ENCODE measurements at regions not wholly inside any gene's neighbourhood (a gene's known extent, or its start where the extent isn't known, plus 50 kb on each side); places are given as distances from the start of the nearest gene placed in this dataset.

GRCh38 chr20:24718277-24718676 is 230.8 kb upstream of the CST7 start:
- no peak overlapping the region for H3K4me3 ChIP-seq (ENCODE audit: low read length)
- no peak for DNase-seq (ENCODE audit: low read depth)
- TF ChIP-seq, protein P1, sequence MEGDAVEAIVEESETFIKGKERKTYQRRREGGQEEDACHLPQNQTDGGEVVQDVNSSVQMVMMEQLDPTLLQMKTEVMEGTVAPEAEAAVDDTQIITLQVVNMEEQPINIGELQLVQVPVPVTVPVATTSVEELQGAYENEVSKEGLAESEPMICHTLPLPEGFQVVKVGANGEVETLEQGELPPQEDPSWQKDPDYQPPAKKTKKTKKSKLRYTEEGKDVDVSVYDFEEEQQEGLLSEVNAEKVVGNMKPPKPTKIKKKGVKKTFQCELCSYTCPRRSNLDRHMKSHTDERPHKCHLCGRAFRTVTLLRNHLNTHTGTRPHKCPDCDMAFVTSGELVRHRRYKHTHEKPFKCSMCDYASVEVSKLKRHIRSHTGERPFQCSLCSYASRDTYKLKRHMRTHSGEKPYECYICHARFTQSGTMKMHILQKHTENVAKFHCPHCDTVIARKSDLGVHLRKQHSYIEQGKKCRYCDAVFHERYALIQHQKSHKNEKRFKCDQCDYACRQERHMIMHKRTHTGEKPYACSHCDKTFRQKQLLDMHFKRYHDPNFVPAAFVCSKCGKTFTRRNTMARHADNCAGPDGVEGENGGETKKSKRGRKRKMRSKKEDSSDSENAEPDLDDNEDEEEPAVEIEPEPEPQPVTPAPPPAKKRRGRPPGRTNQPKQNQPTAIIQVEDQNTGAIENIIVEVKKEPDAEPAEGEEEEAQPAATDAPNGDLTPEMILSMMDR (IDR thresholded peaks at IDR 0.05; ENCODE audit: insufficient read depth, low read depth, low read length, missing control alignments), result no peak

DNA sequence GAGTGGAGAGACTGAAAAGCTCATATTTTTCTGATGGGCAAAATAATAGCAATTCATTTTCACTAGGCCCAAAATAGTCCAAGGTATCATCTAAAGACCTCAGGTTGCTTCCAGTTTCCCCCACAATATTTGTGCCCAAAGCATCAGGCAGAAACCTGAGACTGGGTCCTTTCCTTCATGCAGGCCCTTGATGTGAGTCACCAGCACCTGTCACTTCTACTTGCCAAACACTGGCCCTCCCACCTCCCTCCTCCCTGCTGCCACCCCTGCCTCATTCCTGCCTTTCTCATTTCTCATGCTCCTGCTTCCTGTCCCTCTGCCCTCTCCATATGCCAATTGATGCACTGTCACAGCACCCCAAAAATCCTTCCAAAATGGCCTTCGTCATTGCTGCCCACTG is 230.4 kb upstream of the CST7 start:
- H3K4me3 ChIP-seq (ENCODE audit: low read length), result no peak overlapping the region
- peak; percentile 14 for DNase-seq (ENCODE audit: low read depth)
- TF ChIP-seq, protein P1 (IDR thresholded peaks at IDR 0.05; ENCODE audit: insufficient read depth, low read depth, low read length, missing control alignments), result no peak

DNA sequence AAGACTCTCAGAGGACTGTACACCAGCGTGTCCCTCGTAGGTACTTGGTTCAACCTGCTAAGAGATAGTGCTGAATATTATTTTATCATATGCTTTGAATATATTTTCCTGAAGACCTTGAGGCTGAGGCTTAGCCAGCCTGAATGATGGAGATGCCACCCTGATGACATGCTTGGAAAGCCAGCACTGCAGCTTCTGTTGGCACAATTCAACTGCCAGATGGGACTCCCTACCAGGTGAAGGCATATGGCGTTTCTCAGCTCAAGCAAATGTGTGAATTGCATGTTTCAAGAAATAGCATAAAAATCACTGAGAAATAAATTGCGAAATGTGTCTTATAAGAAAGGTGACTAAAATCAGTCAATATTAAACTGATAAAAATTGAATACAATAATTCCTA is 228.1 kb upstream of the CST7 start:
- H3K4me3 ChIP-seq (ENCODE audit: low read length), result no peak overlapping the region
- TF ChIP-seq, protein P1 (IDR thresholded peaks at IDR 0.05; ENCODE audit: insufficient read depth, low read depth, low read length, missing control alignments), result no peak
- no peak for DNase-seq (ENCODE audit: low read depth)

- H3K4me3 ChIP-seq (ENCODE audit: low read length), result no peak overlapping the region
- DNase-seq (ENCODE audit: low read depth), result no peak
- TF ChIP-seq, protein P1 (IDR thresholded peaks at IDR 0.05; ENCODE audit: insufficient read depth, low read depth, low read length, missing control alignments), result no peak
Observed at GRCh38 chr20:24721891-24722568, 227.0 kb upstream of the CST7 start.

DNA sequence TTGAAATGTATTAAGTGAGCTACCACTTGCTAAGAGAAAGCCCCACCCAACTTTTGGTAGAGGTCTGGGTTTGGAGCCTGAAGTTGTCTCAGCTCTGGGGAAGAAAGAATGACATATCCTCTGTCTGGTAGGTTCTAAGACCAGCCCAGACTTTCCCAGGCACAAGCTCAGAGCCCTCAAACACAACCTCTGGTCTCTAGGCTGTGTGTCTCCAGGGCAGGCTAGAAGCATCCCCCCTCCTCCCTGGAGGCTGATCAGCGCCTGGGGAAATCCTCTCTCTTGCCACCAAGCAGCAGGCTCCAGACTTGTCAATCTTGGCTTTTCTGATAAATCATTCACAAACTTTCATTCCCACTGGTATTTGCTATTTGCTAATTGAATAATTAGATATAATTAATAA is 226.5 kb upstream of the CST7 start:
- no peak for DNase-seq (ENCODE audit: low read depth)
- no peak overlapping the region for H3K4me3 ChIP-seq (ENCODE audit: low read length)
- TF ChIP-seq, protein P1 (IDR thresholded peaks at IDR 0.05; ENCODE audit: insufficient read depth, low read depth, low read length, missing control alignments), result no peak

DNA sequence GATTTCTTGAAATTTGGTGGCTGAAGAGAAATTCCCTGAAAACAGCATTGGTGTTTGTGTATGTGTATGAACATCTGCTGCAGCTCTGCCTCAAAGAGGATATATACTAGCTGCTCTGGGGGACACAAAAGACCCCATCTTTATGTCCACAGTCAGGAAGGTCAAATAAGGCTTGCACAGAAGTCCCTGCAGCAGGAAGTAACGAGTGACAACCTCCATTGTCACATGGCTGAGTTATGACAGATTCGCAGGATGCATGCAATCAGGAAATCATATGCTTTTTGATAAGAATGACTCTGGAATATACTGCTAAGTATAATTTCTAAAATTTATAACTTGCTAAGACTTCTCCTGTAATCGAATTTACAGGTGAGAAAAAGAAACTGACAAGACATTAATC is 225.9 kb upstream of the CST7 start:
- TF ChIP-seq, protein P1 (IDR thresholded peaks at IDR 0.05; ENCODE audit: insufficient read depth, low read depth, low read length, missing control alignments), result no peak
- no peak for DNase-seq (ENCODE audit: low read depth)
- no peak overlapping the region for H3K4me3 ChIP-seq (ENCODE audit: low read length)

Data from epithelial cell of esophagus (primary cell).